ENCODE measurements at regions not wholly inside any gene's neighbourhood (a gene's known extent, or its start where the extent isn't known, plus 50 kb on each side); places are given as distances from the start of the nearest gene placed in this dataset.

GRCh38 chr10:44779511-44779910 lies 131.6 kb upstream of the TMEM72 start:
- no peaks in the 10 kb centered on the region for H3K4me1 Mint-ChIP-seq (ENCODE audit: low read depth, unreplicated experiment)
- no peak for DNase-seq
- no peak for TF ChIP-seq CTCF (IDR thresholded peaks at IDR 0.05; ENCODE audit: partially characterized antibody, unreplicated experiment)
- H3K9me3 Mint-ChIP-seq (ENCODE audit: unreplicated experiment), result no peaks in the 10 kb centered on the region
- H3K4me3 Mint-ChIP-seq (ENCODE audit: unreplicated experiment), result no peak overlapping the region
- H3K36me3 Mint-ChIP-seq (ENCODE audit: unreplicated experiment), result no peaks in the 10 kb centered on the region
- H3K27me3 Mint-ChIP-seq (ENCODE audit: unreplicated experiment), result peaks cover 2% of the 10 kb centered on the region
- no peak overlapping the region for H3K27ac Mint-ChIP-seq (ENCODE audit: unreplicated experiment)

GRCh38 chr10:44780426-44780825 lies 130.7 kb upstream of the TMEM72 start:
- no peak for TF ChIP-seq CTCF (IDR thresholded peaks at IDR 0.05; ENCODE audit: partially characterized antibody, unreplicated experiment)
- H3K9me3 Mint-ChIP-seq (ENCODE audit: unreplicated experiment), result no peaks in the 10 kb centered on the region
- H3K4me1 Mint-ChIP-seq (ENCODE audit: low read depth, unreplicated experiment), result no peaks in the 10 kb centered on the region

GRCh38 chr10:44781131-44781530 lies 130.0 kb upstream of the TMEM72 start:
- DNase-seq, result no peak
- H3K4me3 Mint-ChIP-seq (ENCODE audit: unreplicated experiment), result no peak overlapping the region
- no peaks in the 10 kb centered on the region for H3K9me3 Mint-ChIP-seq (ENCODE audit: unreplicated experiment)
- no peak for TF ChIP-seq CTCF (IDR thresholded peaks at IDR 0.05; ENCODE audit: partially characterized antibody, unreplicated experiment)
- H3K27me3 Mint-ChIP-seq (ENCODE audit: unreplicated experiment), result peaks cover 2% of the 10 kb centered on the region
- H3K4me1 Mint-ChIP-seq (ENCODE audit: low read depth, unreplicated experiment), result no peaks in the 10 kb centered on the region
- no peak overlapping the region for H3K27ac Mint-ChIP-seq (ENCODE audit: unreplicated experiment)
- H3K36me3 Mint-ChIP-seq (ENCODE audit: unreplicated experiment), result no peaks in the 10 kb centered on the region

More at GRCh38 chr10:44780426-44780825, 130.7 kb upstream of the TMEM72 start:
- no peak overlapping the region for H3K27ac Mint-ChIP-seq (ENCODE audit: unreplicated experiment)
- H3K4me3 Mint-ChIP-seq (ENCODE audit: unreplicated experiment), result no peak overlapping the region
- H3K36me3 Mint-ChIP-seq (ENCODE audit: unreplicated experiment), result no peaks in the 10 kb centered on the region
- DNase-seq, result no peak
- peaks cover 2% of the 10 kb centered on the region for H3K27me3 Mint-ChIP-seq (ENCODE audit: unreplicated experiment)

GRCh38 chr10:44786286-44786850 lies 124.8 kb upstream of the TMEM72 start:
- no peak for DNase-seq
- H3K4me3 Mint-ChIP-seq (ENCODE audit: unreplicated experiment), result no peak overlapping the region
- TF ChIP-seq CTCF (IDR thresholded peaks at IDR 0.05; ENCODE audit: partially characterized antibody, unreplicated experiment), result no peak
- H3K9me3 Mint-ChIP-seq (ENCODE audit: unreplicated experiment), result no peaks in the 10 kb centered on the region
- peaks cover 8% of the 10 kb centered on the region for H3K36me3 Mint-ChIP-seq (ENCODE audit: unreplicated experiment)
- H3K4me1 Mint-ChIP-seq (ENCODE audit: low read depth, unreplicated experiment), result peaks cover 5% of the 10 kb centered on the region
- peaks cover 4% of the 10 kb centered on the region for H3K27me3 Mint-ChIP-seq (ENCODE audit: unreplicated experiment)
- H3K27ac Mint-ChIP-seq (ENCODE audit: unreplicated experiment), result no peak overlapping the region

- Mint-ChIP-seq H3K4me1 (ENCODE audit: low read depth, unreplicated experiment) (peaks cover 5% of the 10 kb centered on the region), H3K9me3 (ENCODE audit: unreplicated experiment) (no peaks in the 10 kb centered on the region), H3K4me3 (ENCODE audit: unreplicated experiment) (no peak overlapping the region), H3K27ac (ENCODE audit: unreplicated experiment) (no peak overlapping the region), H3K27me3 (ENCODE audit: unreplicated experiment) (peaks cover 4% of the 10 kb centered on the region), H3K36me3 (ENCODE audit: unreplicated experiment) (peaks cover 8% of the 10 kb centered on the region)
- TF ChIP-seq CTCF (IDR thresholded peaks at IDR 0.05; ENCODE audit: partially characterized antibody, unreplicated experiment), result no peak
- no peak for DNase-seq
Measured at GRCh38 chr10:44787480-44788075, 123.6 kb upstream of the TMEM72 start.

All from glutamatergic neuron (in vitro differentiated cells).